ENCODE measurements at regions not wholly inside any gene's neighbourhood (a gene's known extent, or its start where the extent isn't known, plus 50 kb on each side); places are given as distances from the start of the nearest gene placed in this dataset.

GRCh38 chr2:129757915-129758783, 221.3 kb upstream of the RAB6C start:
- POLR2A ChIA-PET = interaction anchor here (0.6 to 1.3 kb wide), 3 partner anchors 9 to 383 kb away, joined by 3 to 4 read pairs (median 4); no protein-coding TSS in a partner anchor
- in situ Hi-C loops (cut with MboI) (no loop called here), intact Hi-C loops (cut with micrococcal nuclease) (no loop called here)
- peaks cover 4% of the 10 kb centered on the region; the same call in 1 of the 2 replicates for H4K20me1 ChIP-seq (replicated peaks; ENCODE audit: control insufficient read depth, insufficient read depth, low read length)
- no peak overlapping the region for H3K27ac ChIP-seq (ENCODE audit: extremely low read depth, low read depth, low read length)
- peaks cover 2 to 71% of the 10 kb centered on the region in 2 experiments; a peak in 4 of 5 replicates for H3K27me3 ChIP-seq (ENCODE audit: control insufficient read depth in 2 of 2, insufficient read depth in 2 of 2, low read length in 2 of 2)
- TF ChIP-seq E2F4 (CRISPR knock-in tag; IDR thresholded peaks at IDR 0.05; ENCODE audit: low read depth) = no peak
- TF ChIP-seq ATF2 (CRISPR knock-in tag; IDR thresholded peaks at IDR 0.05) = no peak
- TF ChIP-seq ESRRB (CRISPR knock-in tag; IDR thresholded peaks at IDR 0.05; ENCODE audit: borderline replicate concordance) = no peak
- no peak for TF ChIP-seq RBFOX2 (IDR thresholded peaks at IDR 0.05; ENCODE audit: low read depth, low read length)
- no peak for TF ChIP-seq ZNF263 (CRISPR knock-in tag; IDR thresholded peaks at IDR 0.05; ENCODE audit: borderline replicate concordance)
- TF ChIP-seq EP300 (IDR thresholded peaks at IDR 0.05; ENCODE audit: low read length) = no peak
- no peak for TF ChIP-seq PHF8 (IDR thresholded peaks at IDR 0.05; ENCODE audit: borderline replicate concordance, low read length)
- TF ChIP-seq ZNF232 (CRISPR knock-in tag; IDR thresholded peaks at IDR 0.05) = no peak
- no peak for TF ChIP-seq ZBTB1 (CRISPR knock-in tag; IDR thresholded peaks at IDR 0.05; ENCODE audit: borderline replicate concordance, low read depth)
- H2AFZ ChIP-seq (ENCODE audit: low read depth, low read length) = no peak overlapping the region
- no peak overlapping the region for H3K4me3 ChIP-seq
- DNase-seq (ENCODE audit: extremely low read depth in 1 of 4, low spot score in 3 of 4) (no peak), FAIRE-seq (no peak), ATAC-seq (no peak)
- no peak overlapping the region for H3K9ac ChIP-seq (ENCODE audit: insufficient read depth in 1 of 2, low read depth in 2 of 2, low read length in 2 of 2)
- no peaks in the 10 kb centered on the region for H3K4me1 ChIP-seq (replicated peaks in 1 of 2; ENCODE audit: control insufficient read depth in 2 of 2, insufficient read depth in 2 of 2, low read length in 2 of 2)
- no TSS peak for BruUV-seq (replicated peaks)
- H3K9me3 ChIP-seq (replicated peaks; ENCODE audit: control insufficient read depth, insufficient read depth, low read depth, low read length) = no peaks in the 10 kb centered on the region
- no peak overlapping the region for H3K4me2 ChIP-seq (ENCODE audit: insufficient read depth, low read length)
- H3K79me2 ChIP-seq (ENCODE audit: control insufficient read depth, insufficient read depth, low read length) = no peaks in the 10 kb centered on the region
- no peaks in the 10 kb centered on the region for H3K9me1 ChIP-seq (ENCODE audit: control insufficient read depth, insufficient read depth, low read length)
- H3K36me3 ChIP-seq (ENCODE audit: control insufficient read depth, insufficient read depth, low read length) = no peaks in the 10 kb centered on the region
- CTCF ChIA-PET (ENCODE audit: low intra/inter-chr PET ratio) = no interaction called here
- 0% methylated on average over 15 of the region's 15 CpGs for WGBS (ENCODE audit: insufficient coverage, low coverage, missing lambda C conversion rate)
